Gastroesophageal sphincter (tissue), 4 donors: ENCODE measurements at regions not wholly inside any gene's neighbourhood (a gene's known extent, or its start where the extent isn't known, plus 50 kb on each side); places are given as distances from the start of the nearest gene placed in this dataset.

Experiments
- ATAC-seq: fragments of 150-250 bp; one replicate; pipeline ENCODE4 v1.9.1; 2016; ENCODE audit warnings: mild to moderate bottlenecking, moderate library complexity
- H3K27ac ChIP-seq, 4 donors: fragments of 200-600 bp; sonication (generic) in 3 of 4; 1 replicate in 3 of 4; 2 replicates in 1 of 4; pipeline ENCODE4 v1.5.1; 2016 to 2019
- H3K27me3 ChIP-seq: fragments of 200-600 bp; sonication (generic); one replicate; pipeline ENCODE4 v1.5.1; 2019
- H3K36me3 ChIP-seq, 2 donors: fragments of 200-600 bp; sonication (generic); one replicate each; pipeline ENCODE4 v1.5.1; 2019; ENCODE audit warnings: control low read depth in 1 of 2
- H3K4me1 ChIP-seq, 3 donors: fragments of 200-600 bp; sonication (generic); 1 replicate in 2 of 3; 2 replicates in 1 of 3; pipeline ENCODE4 v1.5.1; 2016 to 2019; ENCODE audit warnings: control low read depth in 2 of 3
- H3K4me3 ChIP-seq, 2 donors: fragments of 200-600 bp; sonication (generic); one replicate each; pipeline ENCODE4 v1.5.1; 2019; ENCODE audit warnings: mild to moderate bottlenecking in 1 of 2, moderate library complexity in 1 of 2
- H3K9me3 ChIP-seq, 3 donors: fragments of 200-600 bp; sonication (generic); one replicate each; pipeline ENCODE4 v1.5.1; 2017 to 2019; ENCODE audit warnings: control low read depth in 2 of 3
- CTCF ChIP-seq, 4 experiments: fragments of 200-600 bp in 2 of 4; fragments of 450-650 bp in 2 of 4; sonication (generic) in 1 of 4; IDR thresholded peaks; one replicate each; pipeline ENCODE4 v1.5.1; 2017 to 2019; ENCODE audit warnings: antibody characterized with exemption in 4 of 4, mild to moderate bottlenecking in 2 of 4, moderate library complexity in 2 of 4
- EP300 ChIP-seq: sonication (generic); formaldehyde crosslinking; IDR thresholded peaks from one replicate; pipeline ENCODE4 v1.6.1; 2017; ENCODE audit warnings: antibody characterized with exemption, mild to moderate bottlenecking
- POLR2A ChIP-seq, 2 donors: fragments of 450-650 bp; IDR thresholded peaks; one replicate each; pipeline ENCODE4 v1.6.1; 2017; ENCODE audit warnings: antibody characterized with exemption in 2 of 2, mild to moderate bottlenecking in 2 of 2, moderate library complexity in 1 of 2
- POLR2AphosphoS5 ChIP-seq: sonication (generic); formaldehyde crosslinking; IDR thresholded peaks from one replicate; pipeline ENCODE4 v1.6.1; 2017; ENCODE audit warnings: antibody characterized with exemption
- WGBS, 2 donors: methylation state at CpG; one replicate each; pipeline ENCODE4 v1.1.5; 2018; ENCODE audit warnings: low coverage in 1 of 2; 5-methylcytosine and 5-hydroxymethylcytosine counted together

GRCh38 chr16:48811478-48811877, 201.5 kb upstream of the N4BP1 start:
- ATAC-seq: no peak
- WGBS, 2 donors: 20 to 39% methylated on average over 9 to 11 of the region's 11 CpGs

GRCh38 chr16:48810803-48811453, 200.9 kb upstream of the N4BP1 start:
- peaks cover 0 to 9% (median 0%) of the 10 kb centered on the region in 3 donors for H3K4me1 ChIP-seq
- no peaks in the 10 kb centered on the region for H3K36me3 ChIP-seq
- no peak overlapping the region for H3K27ac ChIP-seq
- 4 to 8% methylated on average over 2 to 11 of the region's 70 CpGs for WGBS, 2 donors
- H3K27me3 ChIP-seq: peaks cover 50% of the 10 kb centered on the region
- H3K4me3 ChIP-seq: peak overlapping the region in 1 of 2 donors; percentile 24
- no peak for ATAC-seq
- H3K9me3 ChIP-seq: no peaks in the 10 kb centered on the region
- TF ChIP-seq POLR2AphosphoS5 (no peak), CTCF (IDR thresholded peaks at IDR 0.05) (no peak), EP300 (no peak), POLR2A (IDR thresholded peaks at IDR 0.05) (no peak)

More at GRCh38 chr16:48811478-48811877, 201.5 kb upstream of the N4BP1 start:
- TF ChIP-seq EP300 (no peak), CTCF (IDR thresholded peaks at IDR 0.05) (no peak), POLR2A (IDR thresholded peaks at IDR 0.05) (no peak), POLR2AphosphoS5 (no peak)
- H3K4me3 ChIP-seq: peak overlapping the region in 1 of 2 donors; percentile 24
- H3K36me3 ChIP-seq: no peaks in the 10 kb centered on the region
- peaks cover 0 to 9% (median 0%) of the 10 kb centered on the region in 3 donors for H3K4me1 ChIP-seq
- H3K9me3 ChIP-seq: no peaks in the 10 kb centered on the region
- peaks cover 50% of the 10 kb centered on the region for H3K27me3 ChIP-seq
- H3K27ac ChIP-seq: no peak overlapping the region

GRCh38 chr16:48810436-48810802, 200.4 kb upstream of the N4BP1 start:
- no peak for ATAC-seq
- no peaks in the 10 kb centered on the region for H3K9me3 ChIP-seq
- H3K4me1 ChIP-seq: peaks cover 0 to 9% (median 0%) of the 10 kb centered on the region in 3 donors
- no peak overlapping the region for H3K27ac ChIP-seq
- peaks cover 50% of the 10 kb centered on the region for H3K27me3 ChIP-seq
- WGBS, 2 donors: no CpG with 5 or more reads among the region's 29 CpGs
- H3K36me3 ChIP-seq: no peaks in the 10 kb centered on the region
- TF ChIP-seq EP300: no peak
- no peak for TF ChIP-seq POLR2AphosphoS5
- TF ChIP-seq POLR2A (IDR thresholded peaks at IDR 0.05): no peak
- TF ChIP-seq CTCF (IDR thresholded peaks at IDR 0.05): no peak
- peak overlapping the region in 1 of 2 donors; percentile 24 for H3K4me3 ChIP-seq

- 20 to 50% methylated on average over 1 of the region's 2 CpGs for WGBS, 2 donors
- Histone ChIP-seq H3K36me3 (no peaks in the 10 kb centered on the region), H3K27ac (no peak overlapping the region), H3K27me3 (no peaks in the 10 kb centered on the region), H3K9me3 (peaks cover 0 to 11% (median 0%) of the 10 kb centered on the region in 3 donors), H3K4me3 (no peak overlapping the region), H3K4me1 (no peaks in the 10 kb centered on the region)
- ATAC-seq: no peak
- TF ChIP-seq CTCF (IDR thresholded peaks at IDR 0.05): no peak
- no peak for TF ChIP-seq POLR2AphosphoS5
- TF ChIP-seq EP300: no peak
These were observed 180.2 kb upstream of the N4BP1 start for GRCh38 chr16:48790151-48790550.

GRCh38 chr16:48788475-48788874, 178.5 kb upstream of the N4BP1 start:
- H3K9me3 ChIP-seq: peaks cover 0 to 16% (median 0%) of the 10 kb centered on the region in 3 donors
- WGBS, 2 donors: 64 to 72% methylated on average over 3 of the region's 3 CpGs
- H3K36me3 ChIP-seq: no peaks in the 10 kb centered on the region
- no peak overlapping the region for H3K4me3 ChIP-seq
- no peaks in the 10 kb centered on the region for H3K27me3 ChIP-seq
- TF ChIP-seq POLR2AphosphoS5 (no peak), CTCF (IDR thresholded peaks at IDR 0.05) (no peak), EP300 (no peak), POLR2A (IDR thresholded peaks at IDR 0.05) (no peak)
- ATAC-seq: no peak
- H3K4me1 ChIP-seq: no peaks in the 10 kb centered on the region
- no peak overlapping the region for H3K27ac ChIP-seq
